ENCODE measurements at regions not wholly inside any gene's neighbourhood (a gene's known extent, or its start where the extent isn't known, plus 50 kb on each side); places are given as distances from the start of the nearest gene placed in this dataset.

DNA sequence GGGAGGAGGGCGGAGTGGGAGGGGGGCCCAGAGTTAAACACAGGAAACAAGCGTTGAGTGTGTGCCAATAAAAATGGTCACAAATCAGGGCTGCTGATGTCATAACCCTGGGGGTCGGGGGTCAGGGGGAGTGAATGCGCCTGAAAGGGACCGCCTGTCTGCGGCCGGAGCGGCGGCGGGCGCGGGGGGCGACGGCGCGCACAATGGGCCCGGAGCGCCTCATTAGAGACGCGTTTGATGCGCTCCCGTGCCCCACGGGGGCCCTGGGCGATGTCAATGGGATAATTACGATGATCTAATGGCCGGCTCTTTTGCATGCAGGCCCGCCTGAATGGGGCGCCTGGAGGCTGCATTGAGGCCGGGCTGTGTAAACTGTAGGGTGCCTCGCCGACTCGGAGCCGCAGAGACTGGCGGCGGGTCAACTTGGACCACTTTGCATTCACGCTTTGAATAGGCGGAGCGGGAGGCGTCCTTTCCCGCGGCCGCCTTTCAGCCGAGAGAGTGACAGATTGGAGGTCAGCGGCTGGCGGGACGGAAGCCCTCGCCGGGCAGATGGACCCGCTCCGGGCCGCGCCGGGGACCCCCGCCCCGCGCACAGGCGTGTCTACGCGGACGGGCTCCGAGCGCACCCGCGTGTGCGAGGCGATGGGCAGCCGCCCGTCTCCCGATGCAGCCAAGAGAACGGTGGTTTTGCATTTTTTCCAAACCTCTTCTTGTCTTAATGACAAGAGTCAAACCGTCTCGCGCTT, 296.1 kb downstream of the TFAP2C start:
- DNase-seq (ENCODE audit: low read depth), result no peak

DNA sequence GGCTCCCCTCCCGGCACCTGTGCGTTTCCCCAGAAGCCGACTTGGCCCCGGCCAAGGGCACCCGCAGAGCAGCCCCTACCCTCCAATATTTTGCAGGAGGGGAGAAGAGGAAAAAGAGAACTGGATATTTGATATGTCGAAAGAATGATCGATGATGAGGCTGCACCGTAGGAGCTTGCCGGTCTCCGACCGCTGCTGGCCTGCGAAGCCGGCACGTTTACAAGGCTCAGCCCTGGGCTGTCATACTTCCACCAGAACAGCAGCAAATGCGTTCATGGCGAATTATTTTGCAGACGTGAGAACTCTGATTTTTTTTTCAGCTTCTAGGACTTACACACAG, 296.7 kb downstream of the TFAP2C start:
- no peak for DNase-seq (ENCODE audit: low read depth)

DNA sequence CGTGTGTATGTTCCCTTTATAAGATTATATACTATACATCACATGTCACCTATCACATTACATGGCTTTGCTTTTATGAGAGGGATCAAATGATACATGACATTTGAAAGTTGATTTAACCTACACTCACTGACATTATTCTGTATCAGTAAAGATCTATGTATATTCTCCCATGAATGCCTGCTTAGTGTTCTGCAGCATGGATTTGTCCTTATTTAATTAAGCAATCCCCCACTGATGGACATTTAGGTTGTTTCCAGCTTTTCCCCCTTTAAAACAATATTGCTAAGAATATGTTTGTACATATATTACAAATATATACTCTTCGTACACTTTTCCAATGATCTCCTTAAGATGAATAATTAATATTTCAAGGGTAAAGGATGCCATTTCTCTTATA, 297.4 kb downstream of the TFAP2C start:
- DNase-seq (ENCODE audit: low read depth), result no peak

DNA sequence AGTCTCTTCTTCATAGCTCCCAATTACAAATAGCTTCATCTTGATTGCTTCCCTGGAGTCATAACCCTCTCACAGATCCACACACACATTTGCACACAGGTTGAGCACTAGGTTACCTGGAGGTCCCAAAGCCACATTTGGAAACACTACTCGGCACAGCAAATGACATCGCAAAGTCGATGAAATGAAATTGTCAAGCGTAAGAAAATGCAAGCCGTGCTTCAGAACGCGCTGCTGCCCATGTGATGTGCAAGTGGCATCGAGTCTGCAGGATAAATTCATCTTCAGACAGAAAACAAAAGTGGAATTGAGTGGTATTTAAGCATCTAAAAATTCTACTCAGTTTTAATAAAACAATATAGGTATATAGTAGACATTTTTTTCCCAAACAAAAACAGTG, 298.0 kb downstream of the TFAP2C start:
- DNase-seq (ENCODE audit: low read depth), result no peak

DNA sequence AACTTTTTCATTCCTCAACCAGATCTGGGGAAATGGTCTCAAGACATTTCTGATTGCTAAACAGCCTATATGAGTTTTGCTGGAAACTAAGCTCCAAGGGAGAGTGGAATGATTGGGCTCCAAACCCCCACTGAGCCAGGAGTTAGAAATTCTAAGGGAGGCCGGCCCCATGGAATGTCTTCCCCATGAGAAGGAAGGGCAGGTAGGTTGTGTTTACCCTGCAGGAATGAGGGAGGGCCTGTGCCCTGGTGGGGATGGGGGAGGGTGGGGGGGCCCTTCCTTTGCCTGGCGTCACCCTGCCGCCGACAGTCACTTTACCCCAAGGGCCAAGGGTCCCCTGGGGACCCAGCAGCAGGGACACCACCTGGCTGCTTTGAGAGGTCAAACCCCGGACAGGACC, 298.9 kb downstream of the TFAP2C start:
- no peak for DNase-seq (ENCODE audit: low read depth)

DNA sequence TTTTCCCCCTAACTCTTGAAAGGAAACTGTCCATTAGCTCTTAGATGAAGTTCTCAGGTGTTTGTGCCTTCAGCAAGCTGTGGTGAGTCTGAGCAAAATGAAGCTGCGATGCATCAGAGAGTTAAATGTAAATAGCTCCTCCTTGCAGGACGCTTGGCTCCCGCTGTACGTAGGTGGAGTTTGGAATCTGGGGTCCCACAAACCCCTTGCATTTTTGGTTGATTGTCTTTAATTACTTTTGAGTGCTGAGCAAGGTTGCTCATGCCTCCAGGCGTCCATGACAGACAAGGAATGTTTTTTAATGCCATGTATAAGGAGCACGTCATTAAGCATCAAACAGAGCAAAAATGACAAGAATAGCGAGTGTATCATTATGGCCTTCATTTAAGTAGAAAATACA, 300.5 kb downstream of the TFAP2C start:
- no peak for DNase-seq (ENCODE audit: low read depth)

DNA sequence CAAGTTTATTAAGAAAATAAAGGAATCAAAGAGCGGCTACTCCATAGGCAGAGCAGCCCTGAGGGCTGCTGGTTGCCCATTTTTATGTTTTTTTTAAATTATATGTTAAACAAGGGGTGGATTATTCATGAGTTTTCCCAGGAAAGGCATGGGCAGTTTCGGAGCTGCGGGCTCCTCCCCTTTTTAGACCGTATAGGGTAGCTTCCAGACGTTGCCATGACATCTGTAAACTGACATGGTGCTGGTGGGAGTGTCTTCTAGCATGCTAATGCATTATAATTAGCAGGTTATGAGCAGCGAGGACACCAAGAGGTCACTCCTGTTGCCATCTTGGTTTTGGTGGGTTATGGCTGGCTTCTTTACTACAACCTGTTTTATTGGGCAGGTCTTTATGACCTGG, 301.8 kb downstream of the TFAP2C start:
- no peak for DNase-seq (ENCODE audit: low read depth)

DNA sequence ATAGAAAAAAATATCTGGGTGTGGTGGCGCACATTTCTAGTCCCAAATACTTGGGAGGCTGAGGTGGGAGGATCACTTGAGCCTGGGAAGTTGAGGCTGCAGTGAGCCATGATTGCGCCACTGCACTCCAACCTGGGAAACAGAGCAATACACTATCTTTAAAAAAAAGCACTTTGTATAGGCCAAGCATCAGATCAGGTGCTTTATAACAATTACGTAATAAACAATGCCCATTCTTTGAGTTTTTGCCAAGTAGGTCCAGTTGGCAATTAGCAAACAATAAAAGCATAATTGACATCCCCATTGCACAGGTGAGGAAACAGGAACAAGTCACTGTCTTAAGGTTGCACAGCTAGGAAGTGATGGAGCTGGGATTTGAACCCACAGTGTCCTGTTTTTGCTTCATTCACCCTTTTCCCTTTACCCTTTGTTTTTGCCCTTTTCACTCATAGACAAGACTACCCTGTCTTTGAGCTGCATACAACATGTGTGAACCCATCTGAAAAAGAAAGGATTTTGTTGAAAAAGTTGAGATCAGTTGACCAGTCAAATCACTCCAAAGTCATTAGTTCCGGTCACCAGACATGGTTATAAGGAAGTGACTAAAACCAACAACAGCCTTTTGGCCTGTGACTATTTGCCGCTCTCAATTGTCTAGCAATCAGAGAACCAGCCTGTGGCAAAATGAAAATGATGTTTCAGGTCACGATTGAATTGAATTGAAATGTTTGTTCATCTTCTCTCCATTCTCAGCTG, 303.6 kb downstream of the TFAP2C start:
- DNase-seq (ENCODE audit: low read depth), result no peak

DNA sequence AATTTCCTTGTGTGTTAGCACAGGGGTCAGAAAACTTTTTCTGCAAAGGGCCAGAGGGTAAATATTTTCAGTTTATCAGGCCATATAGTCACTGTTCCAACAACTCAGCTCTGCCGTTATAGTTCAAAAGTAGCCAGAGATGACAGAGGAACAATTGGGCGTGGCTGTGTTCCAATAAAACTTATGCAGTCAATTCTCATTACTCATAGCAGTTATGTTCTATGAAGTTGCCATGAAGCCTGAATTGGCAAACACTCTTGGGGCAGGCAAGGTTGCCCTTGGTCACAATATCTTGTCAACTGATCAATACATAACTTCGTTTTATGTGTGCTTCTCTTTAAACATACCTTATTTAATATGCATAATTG, 304.2 kb downstream of the TFAP2C start:
- DNase-seq (ENCODE audit: low read depth), result no peak

DNA sequence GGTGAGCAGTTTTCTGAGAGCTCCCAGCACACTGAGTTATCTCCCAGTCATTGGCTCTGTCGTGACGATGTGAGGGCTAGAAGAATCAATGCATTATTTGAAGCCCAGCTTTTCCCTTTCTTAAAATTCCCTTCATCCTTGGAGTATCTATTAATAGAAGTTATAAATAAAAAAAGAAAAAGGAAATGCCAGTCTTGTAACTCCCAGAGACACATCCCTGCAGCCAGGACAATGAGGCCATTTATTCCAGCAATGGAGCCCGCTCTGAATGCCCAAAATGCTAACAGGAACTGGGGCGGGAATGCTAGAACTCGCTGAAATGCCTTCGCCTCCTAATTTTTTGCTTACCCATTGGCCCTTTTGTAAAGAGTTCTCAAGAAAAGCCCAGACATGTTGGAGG, 305.8 kb downstream of the TFAP2C start:
- no peak for DNase-seq (ENCODE audit: low read depth)

DNA sequence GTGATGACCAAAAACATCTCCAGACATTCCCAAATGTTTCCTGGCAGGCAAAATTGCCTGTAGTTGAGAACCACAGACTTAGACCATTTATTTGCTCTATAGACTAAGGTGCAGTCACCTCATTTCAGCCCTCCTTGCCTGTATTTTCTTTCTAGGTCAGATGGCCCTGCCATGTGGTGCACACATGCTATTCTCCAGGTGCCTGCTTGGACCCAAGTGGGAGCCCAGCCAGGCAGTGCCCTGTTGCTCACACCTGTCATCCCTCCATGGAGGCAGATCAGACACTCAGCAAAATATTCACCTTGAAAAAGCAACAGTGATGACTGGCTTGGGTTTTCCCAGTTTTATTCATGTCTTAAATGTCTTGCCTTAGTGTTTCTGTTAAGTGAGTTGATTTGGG, 311.4 kb downstream of the TFAP2C start:
- DNase-seq (ENCODE audit: low read depth), result no peak

DNA sequence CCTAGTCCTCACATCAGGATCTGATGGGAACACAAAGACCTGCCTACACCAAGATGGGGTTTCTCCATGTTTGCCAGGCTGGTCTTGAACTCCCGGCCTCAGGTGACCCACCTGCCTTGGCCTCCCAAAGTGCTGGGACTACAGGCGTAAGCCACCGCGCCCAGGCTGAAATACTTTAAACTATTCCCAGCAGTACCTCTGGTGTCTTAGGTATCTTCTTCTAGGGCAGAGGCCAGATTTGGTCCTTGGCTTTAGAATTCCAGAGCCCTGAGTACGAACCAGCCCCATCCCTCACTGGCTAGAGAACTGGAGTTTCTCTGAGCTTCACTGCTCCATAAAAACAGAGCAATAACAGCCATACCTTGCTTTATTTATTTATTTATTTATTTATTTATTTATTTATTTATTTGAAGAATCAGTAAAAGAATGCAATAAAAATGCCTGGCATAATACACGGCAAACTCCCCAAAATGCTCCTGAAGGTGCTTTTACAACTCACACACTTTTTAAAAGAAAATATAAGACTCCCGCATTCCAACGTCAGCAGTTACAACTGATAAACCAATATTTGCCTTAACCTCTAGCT, 312.1 kb downstream of the TFAP2C start:
- no peak for DNase-seq (ENCODE audit: low read depth)

DNA sequence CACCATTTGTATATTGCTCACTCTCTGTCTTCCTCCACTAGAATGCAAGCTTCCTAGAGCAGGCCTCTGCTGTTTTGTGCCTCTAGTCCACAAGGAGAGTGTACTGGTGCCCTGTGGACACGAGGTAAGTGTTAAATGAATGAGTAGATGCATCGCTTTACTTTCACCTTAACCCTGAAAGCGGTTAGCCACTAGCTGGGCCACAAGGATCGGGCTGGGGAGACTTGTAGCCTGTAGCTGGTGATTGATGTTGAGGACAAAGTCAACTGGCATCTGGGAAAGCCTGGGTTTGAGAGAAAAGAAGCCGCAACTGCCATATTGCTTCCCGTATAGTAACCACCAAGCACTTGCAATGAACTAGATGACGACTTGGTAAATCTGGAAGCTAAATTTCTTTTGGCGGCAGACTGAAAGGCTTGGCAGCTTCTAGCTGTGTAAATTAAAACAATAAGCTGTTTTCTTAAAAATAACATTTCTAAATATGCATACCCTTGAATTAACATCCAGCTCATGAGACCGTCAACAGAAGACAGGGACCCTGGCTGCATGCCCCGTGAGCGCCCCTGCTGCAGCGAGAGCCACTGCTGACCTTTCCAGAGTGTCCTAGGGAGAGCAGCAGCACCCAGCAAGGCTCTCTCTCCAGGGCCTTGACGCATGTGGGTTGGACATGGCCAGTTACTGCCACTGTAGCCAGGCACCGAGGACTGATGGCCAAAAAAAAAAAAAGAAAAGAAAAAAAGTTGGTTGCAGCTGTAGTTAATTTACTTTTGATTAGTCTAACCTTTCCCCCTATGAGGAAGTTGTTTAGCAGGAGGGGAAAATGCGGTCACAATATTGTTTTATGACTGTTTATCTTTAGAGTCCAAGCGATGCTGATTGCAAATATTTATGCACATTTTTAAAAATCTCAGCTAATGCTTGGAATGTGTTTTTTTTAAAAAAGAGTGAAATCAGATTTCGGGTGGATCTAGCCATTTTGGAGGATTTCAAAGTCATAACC, 315.1 kb downstream of the TFAP2C start:
- DNase-seq (ENCODE audit: low read depth), result no peak

DNA sequence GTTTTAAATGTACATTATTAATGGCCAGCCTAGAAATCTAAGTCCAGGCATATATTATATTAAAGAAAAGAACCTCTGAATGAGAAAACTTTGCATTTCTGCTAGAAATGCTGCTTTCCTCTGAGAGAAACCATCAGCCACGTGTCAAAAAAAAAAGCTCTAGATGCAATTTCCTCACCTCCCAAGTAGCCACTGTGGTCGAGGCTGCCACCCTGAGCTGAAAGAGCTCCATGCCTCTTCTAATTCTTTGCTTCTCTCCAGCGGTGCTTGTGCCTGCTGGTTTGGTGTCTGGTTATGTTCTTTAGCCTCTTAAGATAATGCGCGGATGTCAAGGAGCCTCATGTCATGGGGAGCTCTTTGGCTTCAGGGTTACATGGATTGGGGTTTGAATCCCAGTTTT, 316.0 kb downstream of the TFAP2C start:
- no peak for DNase-seq (ENCODE audit: low read depth)

DNA sequence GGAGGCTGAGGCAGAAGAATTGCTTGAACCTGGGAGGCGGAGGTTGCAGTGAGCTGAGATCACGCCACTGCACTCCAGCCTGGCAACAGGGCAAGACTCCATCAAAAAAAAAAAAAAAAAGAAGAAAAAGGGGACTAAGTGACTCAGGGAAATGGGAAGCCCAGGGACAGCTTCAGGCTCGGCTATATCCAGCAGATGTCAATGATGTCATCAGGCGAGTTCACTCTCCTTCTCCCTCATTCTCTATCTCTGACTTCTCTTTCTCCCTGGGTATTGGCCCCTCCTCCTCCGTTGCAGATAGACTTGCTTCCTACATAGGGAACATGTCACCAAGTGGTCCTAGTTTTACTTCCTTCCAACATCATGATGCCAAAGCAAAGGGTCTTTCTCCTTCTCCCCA, 316.8 kb downstream of the TFAP2C start:
- DNase-seq (ENCODE audit: low read depth), result no peak

DNA sequence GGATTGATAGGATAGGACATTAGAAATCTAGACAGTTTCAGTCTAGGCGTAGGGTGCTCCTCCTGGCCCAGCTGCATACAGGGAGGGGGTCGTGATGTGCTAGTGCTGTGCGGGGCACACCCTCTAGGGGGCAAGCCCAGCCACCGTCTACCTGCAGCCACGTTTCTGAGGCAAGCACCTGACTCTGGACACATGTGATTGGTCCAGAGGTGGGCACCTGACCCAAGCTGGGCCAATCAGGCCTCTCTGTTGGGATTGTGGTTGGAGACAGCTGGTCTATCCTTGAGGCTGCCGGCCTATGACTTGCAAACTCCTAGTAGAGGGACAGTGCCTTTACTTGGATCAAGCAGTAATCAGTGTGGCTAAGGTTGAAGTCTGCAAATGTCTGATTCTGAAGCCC, 317.1 kb downstream of the BMP7 start:
- no peak for DNase-seq (ENCODE audit: low read depth)

DNA sequence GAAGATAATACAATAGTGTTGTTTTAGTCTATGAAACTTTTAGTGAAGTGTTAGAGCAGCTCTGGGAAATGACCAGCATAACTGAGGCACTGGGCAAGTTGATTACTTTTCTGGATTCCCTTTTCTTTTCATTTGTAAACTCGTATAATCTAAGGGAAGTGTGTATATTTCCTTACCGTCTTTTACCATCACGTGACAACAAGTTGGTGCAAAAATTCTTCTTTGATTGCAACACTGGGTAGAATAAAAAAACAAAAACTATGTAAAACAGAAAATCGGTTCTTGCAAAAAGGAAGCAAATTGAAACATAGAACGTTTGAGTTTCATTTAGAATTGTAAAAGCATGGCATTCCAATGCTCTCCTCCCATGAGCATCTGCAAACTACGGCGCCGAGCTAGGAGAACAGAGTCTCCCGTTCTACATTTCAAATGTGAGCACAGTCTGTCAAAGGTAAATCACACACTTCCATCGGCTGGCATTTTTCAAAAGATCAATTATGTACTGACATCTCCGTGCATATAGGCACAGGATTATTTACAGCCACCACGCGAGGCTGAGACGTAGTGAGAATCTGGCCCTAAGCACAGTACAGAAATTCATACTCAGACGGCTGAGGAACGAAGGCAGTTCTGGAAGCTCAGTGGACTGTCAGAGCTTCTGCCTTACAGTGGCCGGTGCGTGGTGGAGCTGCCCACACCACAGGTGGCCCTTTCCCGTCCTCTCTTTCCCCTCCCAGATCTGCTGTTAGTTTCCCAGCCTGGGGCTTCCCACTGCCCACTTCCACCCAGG, 314.0 kb downstream of the BMP7 start:
- DNase-seq (ENCODE audit: low read depth), result no peak

DNA sequence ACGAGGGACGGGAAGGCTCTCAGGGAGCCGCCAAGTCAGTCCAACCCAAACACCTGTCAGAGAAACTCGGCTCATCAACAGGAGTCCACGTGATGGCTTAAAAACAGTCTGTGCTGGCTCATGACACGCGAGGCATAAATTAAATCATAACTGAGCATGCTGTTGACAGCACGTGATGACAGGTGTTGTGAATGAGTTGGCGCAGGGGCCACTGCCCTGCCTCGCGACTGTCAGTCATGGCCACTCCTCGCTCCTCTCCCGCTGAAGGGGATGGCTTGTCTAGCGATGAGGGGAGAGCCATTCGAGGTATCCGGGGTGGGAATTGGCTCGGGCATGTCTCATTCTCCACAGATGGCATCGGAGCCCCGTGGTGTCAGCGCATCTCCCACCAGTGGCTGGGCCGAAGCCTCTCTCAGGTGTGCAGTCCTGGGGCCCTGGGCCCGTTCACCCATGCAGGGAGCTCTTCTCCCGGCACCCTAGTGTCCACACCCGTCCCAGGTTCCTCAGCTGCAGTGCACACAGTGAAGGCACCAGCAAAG, 313.3 kb downstream of the BMP7 start:
- no peak for DNase-seq (ENCODE audit: low read depth)

DNA sequence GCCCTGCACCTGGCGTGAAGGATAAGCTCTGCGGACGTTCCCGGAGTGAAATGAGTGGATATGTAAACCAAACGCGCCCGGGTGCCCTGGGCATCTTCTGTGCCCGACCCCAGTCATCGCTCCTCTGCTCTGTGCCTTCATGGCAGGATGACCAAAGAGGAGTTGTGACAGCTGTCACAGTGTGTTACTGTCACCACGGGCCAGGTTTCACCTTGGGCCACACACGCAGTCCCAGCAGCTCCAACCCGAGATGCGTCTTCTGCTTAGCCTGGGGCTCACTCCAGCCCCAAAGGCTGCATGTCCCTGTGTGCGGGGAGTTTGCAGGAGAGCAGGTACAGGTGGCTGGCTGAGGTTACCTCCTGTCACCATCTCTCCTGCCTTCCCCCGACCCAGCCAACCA, 311.6 kb downstream of the BMP7 start:
- DNase-seq (ENCODE audit: low read depth), result no peak

DNA sequence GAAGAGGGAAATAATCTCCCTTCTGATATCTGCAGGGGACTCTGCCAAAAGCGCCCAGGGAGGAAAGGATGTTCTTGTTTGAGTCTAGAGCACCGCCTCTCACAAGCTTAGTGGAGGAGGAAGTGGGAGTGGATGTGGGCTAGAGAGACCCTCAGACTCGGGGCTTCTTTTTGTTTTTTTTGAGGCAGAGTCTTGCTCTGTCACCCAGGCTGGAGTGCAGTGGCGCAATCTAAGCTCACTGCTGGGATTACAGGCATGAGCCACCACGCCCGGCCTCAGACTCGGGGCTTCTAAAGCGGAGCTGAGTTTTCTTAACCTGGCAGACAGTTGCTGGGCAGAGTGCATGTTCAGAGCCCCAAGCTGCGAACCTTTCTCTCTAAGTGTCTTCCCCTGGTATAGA, 310.8 kb downstream of the BMP7 start:
- no peak for DNase-seq (ENCODE audit: low read depth)

DNA sequence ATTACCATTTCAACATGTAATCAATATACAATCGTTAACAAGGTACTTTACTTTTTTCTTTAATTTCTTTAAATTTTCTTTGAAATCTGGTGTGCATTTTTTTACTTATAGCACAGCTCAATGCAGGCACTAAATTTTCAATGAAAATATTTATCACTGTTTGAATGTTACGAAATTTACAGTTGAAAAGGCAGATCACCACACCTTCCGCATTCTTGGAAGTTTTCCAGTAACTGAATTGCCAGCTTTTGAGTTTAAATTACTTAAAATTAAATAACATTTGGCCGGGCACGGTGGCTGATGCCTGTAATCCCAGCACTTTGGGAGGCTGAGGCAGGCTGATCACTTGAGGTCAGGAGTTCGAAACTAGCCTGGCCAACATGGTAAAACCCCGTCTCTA, 309.9 kb downstream of the BMP7 start:
- DNase-seq (ENCODE audit: low read depth), result no peak

Data from stimulated activated CD8-positive, alpha-beta memory T cell treated with anti-CD3 and anti-CD28 coated beads, Interleukin-7, amount 100 ng/mL, for 24 hours (primary cell).